ENCODE measurements at regions not wholly inside any gene's neighbourhood (a gene's known extent, or its start where the extent isn't known, plus 50 kb on each side); places are given as distances from the start of the nearest gene placed in this dataset.

- intact Hi-C loops (cut with DNase I), result no loop called here
These were observed 152.0 kb upstream of the SLC1A4 start for GRCh38 chr2:64837116-64837731.

GRCh38 chr2:64837925-64838641 is 151.1 kb upstream of the SLC1A4 start:
- no peaks in the 10 kb centered on the region for H3K9me3 ChIP-seq
- 72% methylated on average over 8 of the region's 8 CpGs for WGBS
- no peak for DNase-seq (ENCODE audit: low spot score)
- intact Hi-C loops (cut with DNase I), result no loop called here
- no peak for TF ChIP-seq POLR2AphosphoS5 (IDR thresholded peaks at IDR 0.05)
- no peak for TF ChIP-seq CTCF (IDR thresholded peaks at IDR 0.05)
- TF ChIP-seq POLR2A (IDR thresholded peaks at IDR 0.05), result no peak
- no peaks in the 10 kb centered on the region for H3K4me1 ChIP-seq (replicated peaks)
- H3K36me3 ChIP-seq, result no peaks in the 10 kb centered on the region
- no peaks in the 10 kb centered on the region for H3K27me3 ChIP-seq (replicated peaks; ENCODE audit: insufficient read depth)
- H3K27ac ChIP-seq, result no peak overlapping the region
- no peak overlapping the region for H3K4me3 ChIP-seq

More at GRCh38 chr2:64837116-64837731, 152.0 kb upstream of the SLC1A4 start:
- no peaks in the 10 kb centered on the region for H3K9me3 ChIP-seq
- H3K27me3 ChIP-seq (replicated peaks; ENCODE audit: insufficient read depth), result no peaks in the 10 kb centered on the region
- no peaks in the 10 kb centered on the region for H3K36me3 ChIP-seq
- no peak overlapping the region for H3K4me3 ChIP-seq
- WGBS, result 86% methylated on average over 10 of the region's 10 CpGs
- no peak overlapping the region for H3K27ac ChIP-seq
- no peaks in the 10 kb centered on the region for H3K4me1 ChIP-seq (replicated peaks)
- TF ChIP-seq POLR2A (IDR thresholded peaks at IDR 0.05) (no peak), CTCF (IDR thresholded peaks at IDR 0.05) (no peak), POLR2AphosphoS5 (IDR thresholded peaks at IDR 0.05) (no peak)
- DNase-seq (ENCODE audit: low spot score), result no peak

GRCh38 chr2:64838817-64839216 is 150.4 kb upstream of the SLC1A4 start:
- Histone ChIP-seq H3K27me3 (replicated peaks; ENCODE audit: insufficient read depth) (no peaks in the 10 kb centered on the region), H3K4me1 (replicated peaks) (no peaks in the 10 kb centered on the region), H3K4me3 (no peak overlapping the region), H3K9me3 (no peaks in the 10 kb centered on the region), H3K27ac (no peak overlapping the region), H3K36me3 (no peaks in the 10 kb centered on the region)
- 62% methylated on average over 8 of the region's 8 CpGs for WGBS
- no peak for DNase-seq (ENCODE audit: low spot score)
- intact Hi-C loops (cut with DNase I), result no loop called here
- TF ChIP-seq POLR2AphosphoS5 (IDR thresholded peaks at IDR 0.05), result no peak
- no peak for TF ChIP-seq CTCF (IDR thresholded peaks at IDR 0.05)
- no peak for TF ChIP-seq POLR2A (IDR thresholded peaks at IDR 0.05)

- no peak overlapping the region for H3K27ac ChIP-seq
- DNase-seq (ENCODE audit: low spot score), result no peak
- WGBS, result 75% methylated on average over 6 of the region's 6 CpGs
These were observed 149.4 kb upstream of the SLC1A4 start for GRCh38 chr2:64839844-64840243.

More at GRCh38 chr2:64839844-64840243, 149.4 kb upstream of the SLC1A4 start:
- Histone ChIP-seq H3K4me3 (no peak overlapping the region), H3K9me3 (no peaks in the 10 kb centered on the region), H3K4me1 (replicated peaks) (no peaks in the 10 kb centered on the region), H3K27me3 (replicated peaks; ENCODE audit: insufficient read depth) (no peaks in the 10 kb centered on the region), H3K36me3 (no peaks in the 10 kb centered on the region)
- no peak for TF ChIP-seq POLR2AphosphoS5 (IDR thresholded peaks at IDR 0.05)
- TF ChIP-seq CTCF (IDR thresholded peaks at IDR 0.05), result no peak
- TF ChIP-seq POLR2A (IDR thresholded peaks at IDR 0.05), result no peak
- intact Hi-C loops (cut with DNase I), result no loop called here
